Mononuclear cell (primary cell): ENCODE measurements at regions not wholly inside any gene's neighbourhood (a gene's known extent, or its start where the extent isn't known, plus 50 kb on each side); places are given as distances from the start of the nearest gene placed in this dataset.
"Not testable (repeated sequence)": the region's sequence is repeated elsewhere in the genome, so short reads cannot be mapped to it uniquely, and the experiment has no call there.

Source experiments
- H3K27me3 ChIP-seq: 2 replicates; pipeline ENCODE4 v1.6.0; 2011; ENCODE audit warnings: low read length, control low read depth; ENCODE audit not compliant: insufficient read depth
- H3K4me1 ChIP-seq: 2 replicates; pipeline ENCODE4 v1.5.1; 2011; ENCODE audit warnings: mild to moderate bottlenecking, low read length, control low read depth; ENCODE audit not compliant: insufficient read depth
- H3K4me3 ChIP-seq: 2 replicates; pipeline ENCODE4 v1.5.1; 2011; ENCODE audit warnings: mild to moderate bottlenecking, low read length, moderate library complexity
- H3K9me3 ChIP-seq: 2 replicates; pipeline ENCODE4 v1.5.1; 2011; ENCODE audit warnings: low read depth, mild to moderate bottlenecking, control low read depth, low read length

DNA sequence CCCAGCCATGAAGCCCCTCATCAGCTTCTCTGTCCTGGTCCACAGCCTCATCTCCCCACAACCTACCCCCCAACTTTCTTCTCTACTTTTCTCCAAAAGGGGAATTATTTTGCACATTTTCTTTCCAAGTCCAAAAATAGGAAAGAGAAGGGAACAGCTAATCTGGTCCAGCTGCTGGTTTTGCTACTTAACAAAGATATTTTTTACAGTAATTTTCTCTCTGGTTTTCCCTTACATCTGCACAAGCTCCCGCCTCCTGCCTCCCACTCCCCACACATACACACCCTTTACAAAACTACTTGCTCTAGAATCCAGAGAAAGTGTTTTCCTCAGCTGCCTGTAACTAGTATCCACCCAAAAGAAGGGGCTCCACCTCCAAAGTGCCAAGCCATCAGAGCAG lies 177.2 kb downstream of the POLR2M start:
- Histone ChIP-seq H3K4me1 (no peaks in the 10 kb centered on the region), H3K4me3 (no peak overlapping the region), H3K9me3 (no peaks in the 10 kb centered on the region), H3K27me3 (peaks cover 3% of the 10 kb centered on the region)

GRCh38 chr15:57884936-57885335 lies 178.4 kb downstream of the POLR2M start:
- Histone ChIP-seq H3K4me1 (no peaks in the 10 kb centered on the region), H3K4me3 (no peak overlapping the region), H3K27me3 (peaks cover 3% of the 10 kb centered on the region), H3K9me3 (no peaks in the 10 kb centered on the region)

- Histone ChIP-seq H3K4me3 (no peak overlapping the region), H3K9me3 (no peaks in the 10 kb centered on the region), H3K4me1 (no peaks in the 10 kb centered on the region), H3K27me3 (peaks cover 3% of the 10 kb centered on the region)
These were observed 178.9 kb downstream of the POLR2M start for GRCh38 chr15:57885435-57885834.

GRCh38 chr15:57887825-57888224 lies 177.7 kb downstream of the ALDH1A2 start:
- Histone ChIP-seq H3K4me3 (no peak overlapping the region), H3K9me3 (no peaks in the 10 kb centered on the region), H3K4me1 (no peaks in the 10 kb centered on the region), H3K27me3 (peaks cover 3% of the 10 kb centered on the region)

DNA sequence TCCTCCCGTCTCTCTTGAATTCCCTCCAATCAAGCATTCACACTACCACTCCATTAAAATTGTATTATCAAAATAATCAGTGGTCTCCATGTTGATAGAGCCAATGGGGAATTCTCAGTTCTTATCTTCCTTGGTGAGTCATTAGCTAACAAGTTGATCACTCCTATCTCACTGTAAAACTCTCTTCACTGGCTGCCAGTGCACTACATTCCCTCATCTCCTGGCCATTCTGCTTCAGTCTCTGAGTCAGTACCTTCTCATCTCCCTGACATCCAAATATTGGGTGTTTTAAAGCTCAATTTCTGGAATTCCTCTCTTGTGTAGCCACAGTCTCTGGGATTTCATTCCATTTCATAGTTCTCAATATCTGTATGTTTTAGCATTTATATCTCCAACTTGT lies 175.2 kb downstream of the ALDH1A2 start:
- Histone ChIP-seq H3K4me1 (no peaks in the 10 kb centered on the region), H3K9me3 (no peaks in the 10 kb centered on the region), H3K27me3 (peaks cover 3% of the 10 kb centered on the region), H3K4me3 (no peak overlapping the region)

DNA sequence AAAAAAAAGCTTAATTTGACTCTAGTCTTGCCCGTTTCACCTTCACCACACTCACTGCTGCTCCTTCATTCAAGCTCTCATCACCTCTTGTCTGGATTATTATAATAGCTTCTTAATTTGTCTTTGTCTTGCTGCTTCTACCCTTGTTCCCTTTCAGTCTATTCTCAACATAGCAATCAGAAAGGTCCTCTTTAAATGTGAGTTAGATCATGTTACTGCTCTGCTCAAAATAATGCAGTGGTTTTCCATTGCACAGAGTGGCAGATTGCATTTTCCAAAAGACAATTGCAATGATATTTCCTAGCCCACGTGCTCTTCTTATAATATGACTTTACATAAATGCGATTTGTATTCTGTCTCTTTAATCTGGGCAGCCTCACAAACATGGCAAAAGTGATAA lies 174.6 kb downstream of the ALDH1A2 start:
- no peak overlapping the region for H3K4me3 ChIP-seq

DNA sequence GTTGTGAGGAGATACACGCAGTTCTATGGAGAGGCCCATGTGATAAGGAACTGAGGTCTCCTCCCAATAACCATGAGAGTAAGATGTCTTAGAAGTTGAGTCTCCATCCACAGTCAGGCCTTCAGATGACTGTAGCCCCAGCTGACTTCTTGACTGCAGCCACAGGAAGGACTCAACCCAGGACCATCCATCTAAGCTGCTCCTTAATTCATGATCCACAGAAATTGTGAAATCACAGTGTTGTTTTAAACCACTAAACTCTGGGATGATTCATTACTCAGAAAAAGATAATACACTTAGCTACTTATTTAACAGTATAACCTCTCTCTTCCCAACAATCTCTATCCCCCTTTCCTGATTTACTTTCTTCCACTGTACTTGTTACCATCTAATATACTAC lies 173.3 kb downstream of the ALDH1A2 start:
- no peaks in the 10 kb centered on the region for H3K4me1 ChIP-seq
- H3K9me3 ChIP-seq = no peaks in the 10 kb centered on the region

More for the DNA sequence above, 174.6 kb downstream of the ALDH1A2 start:
- Histone ChIP-seq H3K27me3 (peaks cover 3% of the 10 kb centered on the region), H3K4me1 (no peaks in the 10 kb centered on the region), H3K9me3 (no peaks in the 10 kb centered on the region)

DNA sequence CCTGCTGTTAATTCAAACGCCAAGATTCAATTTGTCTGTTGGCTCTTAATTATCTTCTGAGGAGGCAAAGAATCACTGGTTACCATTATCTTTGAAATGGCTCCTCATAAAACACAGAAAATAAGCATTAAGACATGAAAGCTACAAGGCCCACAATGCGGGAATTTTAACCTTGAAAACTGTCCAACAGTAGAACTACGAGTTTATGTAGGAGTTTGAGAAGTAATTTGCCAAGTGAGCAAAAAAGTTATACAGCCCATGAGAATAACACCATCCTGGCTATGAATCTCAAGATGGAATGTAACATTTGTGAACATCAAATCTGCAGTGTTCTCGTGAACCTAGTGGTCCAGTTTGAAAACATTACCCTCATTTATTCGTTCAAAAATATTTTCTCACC lies 172.5 kb downstream of the ALDH1A2 start:
- Histone ChIP-seq H3K4me1 (no peaks in the 10 kb centered on the region), H3K27me3 (no peaks in the 10 kb centered on the region), H3K4me3 (no peak overlapping the region), H3K9me3 (no peaks in the 10 kb centered on the region)

More for the DNA sequence above, 173.3 kb downstream of the ALDH1A2 start:
- Histone ChIP-seq H3K27me3 (no peaks in the 10 kb centered on the region), H3K4me3 (no peak overlapping the region)

DNA sequence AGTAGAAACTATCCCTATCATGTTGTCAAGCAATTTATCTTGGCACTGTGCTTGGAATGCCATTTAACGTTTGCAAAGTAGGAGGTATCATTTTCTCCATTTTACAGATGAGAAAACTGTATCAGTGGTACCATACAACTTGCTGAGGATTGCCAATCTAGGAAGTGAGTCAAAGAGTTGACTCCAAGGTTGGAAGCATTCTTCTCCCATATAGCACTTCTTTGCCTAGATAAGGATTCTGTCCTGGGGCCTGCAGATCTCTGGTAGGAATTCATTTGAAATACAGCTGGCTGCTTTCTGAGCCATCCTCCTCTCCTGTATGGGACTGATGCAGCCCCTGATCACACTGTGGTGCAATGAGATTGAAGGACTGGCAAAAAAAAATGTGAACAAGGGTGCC lies 170.2 kb downstream of the ALDH1A2 start:
- H3K9me3 ChIP-seq = no peaks in the 10 kb centered on the region
- H3K4me3 ChIP-seq = no peak overlapping the region

GRCh38 chr15:57896114-57896513 lies 169.4 kb downstream of the ALDH1A2 start:
- no peak overlapping the region for H3K4me3 ChIP-seq
- H3K9me3 ChIP-seq = no peaks in the 10 kb centered on the region
- H3K4me1 ChIP-seq = no peaks in the 10 kb centered on the region
- H3K27me3 ChIP-seq = no peaks in the 10 kb centered on the region

More for the DNA sequence above, 170.2 kb downstream of the ALDH1A2 start:
- H3K27me3 ChIP-seq = no peaks in the 10 kb centered on the region
- H3K4me1 ChIP-seq = no peaks in the 10 kb centered on the region

DNA sequence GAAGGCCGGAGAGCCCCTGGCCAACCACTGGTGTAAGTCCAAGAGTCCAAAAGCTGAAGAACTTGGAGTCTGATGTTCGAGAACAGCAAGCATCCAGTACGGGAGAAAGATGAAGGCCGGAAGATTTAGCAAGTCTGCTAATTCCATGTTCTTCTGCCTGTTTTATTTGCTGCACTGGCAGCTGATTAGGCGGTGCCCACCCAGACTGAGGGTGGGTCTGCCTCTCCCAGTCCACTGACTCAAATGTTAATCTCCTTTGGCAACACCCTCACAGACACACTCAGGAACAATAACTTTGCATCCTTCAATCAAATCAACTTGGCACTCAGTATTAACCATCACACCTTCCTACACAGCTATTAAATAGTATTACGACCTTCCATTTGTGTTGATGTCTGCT lies 168.6 kb downstream of the ALDH1A2 start:
- not testable (repeated sequence) for H3K4me3 ChIP-seq, H3K4me1 ChIP-seq, H3K27me3 ChIP-seq, H3K9me3 ChIP-seq

- H3K4me3 ChIP-seq = no peak overlapping the region
- no peaks in the 10 kb centered on the region for H3K4me1 ChIP-seq
- H3K27me3 ChIP-seq = no peaks in the 10 kb centered on the region
- no peaks in the 10 kb centered on the region for H3K9me3 ChIP-seq
These were observed 167.6 kb downstream of the ALDH1A2 start for GRCh38 chr15:57897870-57898269.

- Histone ChIP-seq H3K4me1 (no peaks in the 10 kb centered on the region), H3K9me3 (no peaks in the 10 kb centered on the region)
These were observed 163.4 kb downstream of the ALDH1A2 start for GRCh38 chr15:57902155-57902554.

More at GRCh38 chr15:57902155-57902554, 163.4 kb downstream of the ALDH1A2 start:
- no peak overlapping the region for H3K4me3 ChIP-seq
- H3K27me3 ChIP-seq = peaks cover 2% of the 10 kb centered on the region
